Glomerular endothelial cell (primary cell): ENCODE measurements at regions not wholly inside any gene's neighbourhood (a gene's known extent, or its start where the extent isn't known, plus 50 kb on each side); places are given as distances from the start of the nearest gene placed in this dataset.
"Not testable (repeated sequence)": the region's sequence is repeated elsewhere in the genome, so short reads cannot be mapped to it uniquely, and the experiment has no call there.

ENCODE experiments used
- DNase-seq: peaks from one replicate; pipeline ENCODE4 v3.0.0-alpha.2; 2011; ENCODE audit warnings: low read depth, low spot score; ENCODE audit errors: extremely low read depth

DNA sequence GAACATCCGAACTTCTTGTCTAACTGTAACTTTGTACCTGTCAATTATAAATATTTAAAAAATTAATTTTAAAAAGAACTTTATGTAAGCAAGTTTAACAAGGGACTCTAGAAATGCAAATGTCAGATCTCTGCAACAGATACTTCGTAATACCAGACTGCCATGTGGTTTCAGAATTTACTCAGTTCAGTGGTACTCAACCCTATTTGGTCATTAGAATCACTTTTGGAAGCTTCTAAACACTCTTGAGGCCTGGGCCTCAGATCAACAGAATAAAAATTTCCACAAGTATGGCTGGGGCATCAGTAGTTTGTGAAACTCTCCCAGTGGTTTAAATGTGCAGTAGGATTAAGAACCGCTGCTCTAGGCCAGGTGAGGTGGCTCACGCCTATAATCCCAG lies 139.5 kb upstream of the SMYD2 start:
- DNase-seq, result no peak

DNA sequence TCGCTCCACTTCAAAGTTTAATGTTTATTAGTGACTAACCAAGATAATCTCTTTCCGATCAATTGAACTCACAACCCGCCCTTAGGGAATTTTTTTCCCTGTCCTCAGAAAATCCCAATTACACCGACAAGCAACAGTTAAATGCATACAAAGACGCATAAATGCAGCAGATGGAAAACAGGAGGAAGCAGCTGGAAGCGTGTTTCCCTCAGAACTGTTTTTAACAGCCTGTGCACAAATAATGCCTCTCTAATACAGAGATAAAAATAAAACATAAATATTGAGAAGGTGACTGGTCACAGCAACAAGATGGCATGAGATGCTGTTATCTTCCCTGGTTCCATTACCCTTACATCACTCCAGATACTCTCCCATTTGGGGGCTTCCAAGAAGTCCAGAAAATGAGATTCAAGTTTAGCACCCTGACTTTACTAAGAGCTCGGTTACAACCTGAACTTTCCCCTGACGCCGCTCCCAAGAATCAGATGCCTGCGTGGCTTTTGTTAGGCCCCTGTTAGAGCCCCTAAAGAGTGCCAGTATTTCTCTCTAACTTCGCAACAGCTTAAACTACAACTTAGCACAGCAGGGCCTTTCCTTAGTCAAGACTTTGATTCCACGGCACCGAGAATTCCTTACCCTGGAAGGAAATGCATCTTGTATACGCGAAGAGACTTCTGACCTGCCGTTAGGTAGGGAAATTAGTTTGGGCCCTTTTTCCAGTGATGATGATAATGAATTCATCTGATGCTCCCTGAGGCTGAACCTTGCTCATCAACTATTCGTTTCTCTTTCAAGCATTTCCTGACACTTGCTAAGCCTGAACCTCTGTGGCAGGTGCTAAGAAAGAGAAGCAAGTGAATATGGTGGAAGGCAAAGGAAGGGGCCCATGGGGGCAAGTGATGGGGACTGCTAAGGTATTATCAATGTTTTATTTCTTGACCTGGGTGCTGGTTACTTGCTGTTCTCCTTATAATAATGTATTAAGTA lies 137.7 kb upstream of the SMYD2 start:
- DNase-seq, result no peak

DNA sequence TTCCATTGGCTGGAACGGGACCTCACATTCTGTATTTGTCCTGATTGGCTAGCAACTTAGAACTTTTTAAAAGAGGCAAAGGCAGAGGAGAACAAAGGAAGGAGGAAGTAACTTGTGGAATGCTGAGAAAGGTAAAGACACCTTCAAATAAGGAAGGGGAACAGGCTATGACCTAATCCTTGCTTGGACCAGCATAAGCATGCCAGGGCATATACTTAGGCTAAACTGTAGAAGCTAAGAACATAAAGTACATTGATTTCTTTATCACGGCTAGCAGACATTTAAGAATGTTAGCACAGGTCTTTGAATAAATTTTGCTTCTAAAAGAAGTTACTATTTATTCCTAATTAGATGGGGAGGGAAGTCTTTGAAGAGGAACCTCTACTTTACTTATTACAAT lies 136.4 kb upstream of the SMYD2 start:
- DNase-seq, result not testable (repeated sequence)

DNA sequence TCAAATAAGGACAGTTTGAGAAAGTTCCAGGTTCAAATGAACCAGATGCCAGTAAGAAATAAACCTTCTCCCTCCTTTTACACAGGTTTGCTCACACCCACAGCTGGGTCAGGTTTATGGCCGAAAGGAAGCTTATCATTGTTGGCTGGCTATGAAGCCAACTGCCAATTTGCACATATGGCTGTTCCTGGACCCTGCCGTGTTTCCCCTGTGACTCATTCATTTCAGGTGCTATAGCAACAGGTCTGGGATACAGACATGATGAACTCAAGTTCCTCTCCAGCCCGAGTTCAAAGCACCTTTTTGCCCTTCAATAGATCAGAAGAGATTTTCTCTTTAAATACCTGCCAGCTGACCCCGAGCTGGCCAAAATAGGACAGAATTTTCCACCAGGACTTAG lies 134.4 kb upstream of the SMYD2 start:
- no peak for DNase-seq

DNA sequence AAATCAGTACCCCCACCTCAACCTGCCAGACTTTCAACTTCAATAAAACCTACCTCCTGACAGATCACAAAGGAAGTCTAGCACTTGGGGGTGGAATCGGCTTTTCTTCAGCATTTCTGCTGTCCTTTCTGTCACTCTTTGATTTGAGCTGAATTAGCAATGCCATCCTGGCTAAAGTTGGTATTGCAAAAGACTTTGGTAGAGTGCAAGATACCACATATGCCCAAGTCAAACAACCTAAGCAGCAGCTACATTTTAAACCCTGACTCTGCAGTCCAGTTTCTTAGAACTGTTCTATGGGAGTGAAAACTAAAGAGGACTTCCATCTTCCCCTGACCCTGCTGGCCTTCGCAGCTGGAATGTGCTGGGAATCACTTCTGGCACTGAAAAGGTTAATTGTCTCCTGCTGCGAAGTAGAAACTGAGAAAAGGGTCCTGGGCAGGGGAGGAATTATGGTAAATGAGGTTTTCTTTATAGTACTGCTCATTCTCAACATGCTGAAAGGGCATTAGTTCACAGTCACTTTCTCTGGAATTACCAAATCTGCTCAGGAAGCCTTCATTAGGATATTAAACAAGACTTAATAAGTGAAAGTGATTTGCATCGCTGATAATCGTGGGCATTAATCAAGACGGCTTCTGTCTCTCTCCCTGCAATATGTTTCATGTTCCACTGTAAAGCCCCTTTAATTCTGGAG lies 126.2 kb upstream of the SMYD2 start:
- no peak for DNase-seq

DNA sequence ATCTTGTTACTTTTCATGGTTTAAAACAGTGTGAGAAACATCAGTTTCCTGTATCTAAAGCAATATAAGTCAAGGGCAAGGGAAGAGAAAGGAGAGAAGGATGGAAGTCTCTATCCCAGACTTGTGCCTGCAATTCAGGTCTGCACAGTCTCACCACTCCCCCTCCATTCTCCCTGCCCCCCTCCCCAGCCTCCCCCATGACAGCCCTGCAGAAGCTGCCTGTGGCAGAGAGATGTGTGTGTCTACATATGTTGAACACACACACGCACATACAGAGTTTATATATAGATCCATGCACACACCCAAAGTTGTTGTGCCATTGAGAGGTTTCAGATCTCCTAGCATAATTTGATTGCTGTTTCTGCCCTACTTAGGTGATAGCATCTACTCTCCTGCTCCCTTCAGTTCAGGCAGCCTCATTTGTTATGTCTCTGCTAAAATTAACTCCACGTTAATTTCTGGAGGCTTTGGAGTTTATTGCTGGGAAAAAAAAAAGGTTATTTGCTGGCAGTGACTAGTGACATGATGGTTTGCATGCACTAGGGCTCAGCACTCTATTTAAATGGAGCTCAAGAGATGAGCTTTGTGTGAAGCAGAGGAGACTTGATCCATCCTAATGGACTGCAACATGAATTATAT lies 124.9 kb upstream of the SMYD2 start:
- DNase-seq, result no peak

DNA sequence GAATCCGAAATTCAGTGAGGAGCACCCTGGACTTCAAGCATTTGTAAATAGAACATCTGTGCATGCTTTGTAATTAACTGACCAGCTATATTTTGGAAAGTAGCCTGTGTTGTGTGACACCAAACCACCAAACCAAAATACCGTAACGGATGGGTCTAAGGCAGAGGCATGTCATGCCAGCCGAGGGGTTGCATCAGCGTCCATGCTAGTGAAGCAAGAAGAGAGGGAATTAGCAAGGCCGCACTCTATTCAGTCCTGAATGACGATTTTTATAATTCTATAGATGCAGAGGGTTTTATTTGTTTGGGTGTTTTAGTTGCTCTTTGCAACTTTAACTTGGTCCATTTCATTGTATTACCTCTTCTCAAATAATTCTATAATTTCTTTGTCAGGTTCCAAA lies 116.8 kb upstream of the SMYD2 start:
- DNase-seq, result no peak

DNA sequence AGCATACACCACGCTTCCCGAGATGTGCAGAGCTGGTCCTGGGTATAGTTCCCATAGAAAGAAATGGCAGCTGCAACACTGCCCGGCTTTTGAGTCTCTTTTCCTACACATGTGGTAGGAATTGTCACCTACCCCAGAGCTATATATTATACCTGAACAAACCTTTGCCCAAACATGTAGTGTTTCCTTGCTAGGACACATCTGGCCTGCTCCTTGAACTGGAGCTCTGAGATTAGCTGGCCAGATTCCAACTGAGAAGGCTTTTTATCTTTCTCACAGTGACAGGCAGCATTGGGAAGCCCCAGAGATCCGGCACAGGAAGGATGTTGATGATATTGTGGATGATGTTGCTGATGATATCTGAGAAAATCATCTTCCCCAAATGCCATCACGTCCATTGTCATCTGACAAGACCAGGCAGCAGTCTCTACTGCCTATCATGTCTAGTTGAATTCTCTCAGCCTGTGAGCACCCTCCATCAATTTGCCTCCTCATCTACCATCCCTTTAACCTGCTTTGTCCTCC lies 115.0 kb upstream of the SMYD2 start:
- DNase-seq, result no peak

DNA sequence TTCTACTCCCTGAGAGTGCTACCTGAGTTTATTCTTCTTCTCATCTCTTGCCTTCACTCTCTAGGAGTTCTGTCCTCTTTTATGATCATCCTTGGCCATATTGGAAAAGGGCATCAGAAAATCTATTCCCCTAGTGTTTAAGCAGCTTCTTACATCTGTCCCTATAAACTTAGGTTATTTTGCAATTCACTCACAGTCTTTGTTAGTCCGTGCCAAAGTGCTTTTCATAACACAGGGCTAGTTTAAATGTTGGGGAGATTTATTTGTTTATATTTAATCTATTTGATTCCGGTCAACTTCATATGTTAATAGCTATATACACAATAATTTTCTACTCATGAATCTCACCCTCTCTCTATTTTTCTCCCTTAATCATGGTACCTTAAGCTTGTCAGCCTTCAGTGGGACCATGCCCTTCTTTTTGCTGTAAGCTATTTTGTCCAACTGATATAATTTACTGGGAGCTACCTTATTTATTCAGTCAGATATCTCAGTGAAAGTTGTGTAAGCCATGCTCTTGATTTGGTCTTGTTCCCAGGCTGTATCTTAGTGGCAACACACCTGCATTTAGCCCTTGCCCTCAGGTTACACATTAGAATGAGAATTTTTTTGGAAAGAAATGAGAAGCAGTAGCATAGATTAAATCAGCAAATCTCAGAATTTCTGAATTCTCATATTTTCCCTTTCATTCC lies 106.3 kb upstream of the SMYD2 start:
- no peak for DNase-seq

DNA sequence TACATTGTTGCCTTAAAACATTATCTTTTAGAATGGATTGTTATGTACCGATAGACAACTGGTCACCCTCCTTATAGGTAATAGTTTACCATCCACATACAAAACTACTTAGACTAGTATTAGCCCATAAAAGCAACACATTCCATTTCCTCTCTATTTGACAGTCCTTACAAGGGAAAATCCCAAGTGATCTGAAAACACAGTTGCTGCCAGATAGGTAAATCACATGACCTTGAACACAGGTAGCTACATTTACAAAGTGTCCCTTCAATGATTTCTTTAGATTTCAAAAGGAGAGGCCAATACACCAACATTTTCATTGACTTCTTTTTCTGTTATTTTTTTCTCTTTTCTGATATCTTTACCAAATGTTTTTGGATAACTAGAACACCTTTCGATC lies 102.9 kb upstream of the SMYD2 start:
- DNase-seq, result no peak

DNA sequence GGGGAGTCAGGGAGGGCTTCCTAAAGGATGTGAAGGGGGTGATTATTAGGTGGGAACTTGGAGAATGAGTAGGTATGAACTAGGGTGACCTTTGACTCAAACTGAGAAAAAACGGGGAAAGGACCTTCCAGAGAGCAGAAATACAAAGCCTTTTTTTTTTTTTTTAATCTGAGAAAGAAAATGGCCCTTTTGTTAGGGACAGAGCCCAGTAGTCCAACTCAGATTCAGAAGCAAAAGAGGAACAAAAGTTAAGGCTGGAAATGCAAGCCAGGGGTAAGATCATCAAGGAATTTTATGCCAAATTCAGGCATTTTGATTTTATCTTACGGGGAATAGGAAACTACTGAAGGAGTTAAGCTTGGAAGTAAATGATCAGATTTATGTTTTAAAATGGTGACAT lies 96.0 kb upstream of the SMYD2 start:
- DNase-seq, result no peak

DNA sequence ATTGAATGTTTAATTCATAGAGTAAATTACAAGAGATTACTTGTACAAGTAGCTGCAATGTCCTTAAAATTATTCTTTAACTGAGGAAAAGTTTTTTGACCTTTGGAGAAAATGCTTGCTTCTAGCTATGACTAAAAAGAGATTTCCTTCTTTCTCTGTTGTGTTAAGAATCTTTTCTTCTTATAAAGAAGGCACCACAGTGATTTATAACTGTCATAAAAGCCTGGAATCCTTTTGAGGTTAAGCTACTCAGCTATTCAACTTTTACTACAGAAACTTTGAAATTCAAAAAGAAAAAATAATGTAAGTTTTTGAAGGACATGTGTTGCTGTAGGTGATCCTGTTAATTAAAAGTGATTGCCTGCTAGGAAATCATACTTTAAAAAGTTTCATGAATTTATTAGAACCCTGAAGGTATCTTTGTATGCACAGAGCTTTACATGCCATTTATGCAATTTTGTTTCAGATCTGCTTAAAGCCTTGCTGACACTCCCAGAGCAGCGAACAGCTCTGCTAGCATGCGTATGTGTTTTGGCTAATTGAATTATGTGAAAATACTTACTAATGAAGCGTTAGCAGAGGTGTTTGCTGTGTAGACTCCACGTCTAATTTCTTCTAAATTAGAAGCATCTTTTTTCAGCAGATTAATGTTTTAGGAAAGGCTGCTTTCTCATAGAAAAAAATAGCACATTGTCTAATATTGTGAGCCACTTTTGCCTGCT lies 94.7 kb upstream of the SMYD2 start:
- DNase-seq, result no peak

DNA sequence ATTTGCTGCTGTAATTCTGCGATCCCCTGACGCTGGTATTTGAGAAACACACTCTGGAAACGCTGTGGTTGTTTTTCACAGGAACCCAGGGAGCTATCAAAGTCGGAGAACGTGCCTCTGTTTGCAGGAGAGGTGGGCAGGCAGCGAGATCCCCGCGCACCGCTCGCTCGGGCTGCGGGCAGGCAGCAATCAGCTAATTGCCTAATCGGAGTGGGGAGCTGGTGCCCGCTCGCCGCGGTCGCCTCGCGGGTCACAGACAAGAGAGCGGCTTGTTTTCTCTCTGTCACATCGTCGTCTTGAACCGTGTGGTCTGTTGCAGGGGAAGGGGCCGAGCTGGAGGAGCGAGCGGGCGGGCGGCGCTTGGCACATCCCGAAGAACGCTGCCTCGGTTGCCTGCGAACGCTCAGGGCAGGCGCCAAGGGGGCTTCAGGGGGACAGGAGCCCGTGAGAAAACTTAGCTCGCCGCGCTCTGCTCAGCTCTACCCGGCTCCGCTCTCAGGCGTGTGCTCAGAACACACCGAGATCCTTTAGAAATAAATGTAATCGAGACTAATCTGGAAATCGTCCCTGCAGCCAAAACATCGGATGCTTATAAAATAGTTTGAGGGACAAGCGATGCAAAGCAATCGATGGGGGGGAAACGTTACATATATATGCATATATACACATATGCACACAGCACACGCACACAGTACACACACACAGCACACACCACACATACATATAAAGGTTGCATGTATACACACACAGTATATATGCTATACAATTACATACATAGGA lies 93.6 kb upstream of the SMYD2 start:
- no peak for DNase-seq

DNA sequence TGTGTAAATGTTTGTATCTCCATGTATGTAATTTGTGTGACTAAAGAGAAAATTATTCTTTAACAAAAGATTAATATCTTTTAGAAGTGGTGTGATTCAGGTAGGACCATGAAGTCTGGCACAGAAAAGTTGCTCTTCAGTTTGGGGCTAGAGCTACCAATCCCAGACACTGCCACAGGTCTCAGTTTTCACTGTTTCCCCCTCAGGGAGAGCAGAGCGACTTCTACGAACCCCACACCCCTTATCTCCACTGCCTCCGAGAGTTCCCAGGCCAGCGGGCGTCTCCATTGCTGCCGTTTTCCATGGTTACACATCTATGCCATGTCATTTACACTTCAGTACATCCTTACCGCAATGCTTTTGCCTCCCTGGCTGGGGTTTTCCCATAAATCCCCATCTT lies 93.0 kb upstream of the SMYD2 start:
- no peak for DNase-seq

DNA sequence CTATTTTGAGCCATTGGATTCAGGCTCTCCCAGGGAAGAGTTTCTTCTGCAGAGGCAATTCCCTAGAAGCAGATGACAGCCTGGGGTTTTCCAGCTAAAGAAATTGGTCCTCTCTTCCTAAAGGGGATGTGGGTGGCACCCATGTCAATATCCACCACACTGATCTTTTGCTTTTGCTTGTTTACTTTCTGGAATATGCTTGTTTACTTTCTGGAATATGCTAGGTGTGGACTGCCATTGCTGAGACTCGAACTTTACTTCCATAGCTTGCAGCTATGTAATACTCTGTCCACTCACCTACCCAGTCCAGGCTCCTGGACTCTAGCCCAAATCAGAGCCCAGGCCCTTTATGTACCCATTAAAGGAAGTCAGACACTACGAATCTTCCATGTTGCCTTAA lies 92.1 kb upstream of the SMYD2 start:
- DNase-seq, result no peak

DNA sequence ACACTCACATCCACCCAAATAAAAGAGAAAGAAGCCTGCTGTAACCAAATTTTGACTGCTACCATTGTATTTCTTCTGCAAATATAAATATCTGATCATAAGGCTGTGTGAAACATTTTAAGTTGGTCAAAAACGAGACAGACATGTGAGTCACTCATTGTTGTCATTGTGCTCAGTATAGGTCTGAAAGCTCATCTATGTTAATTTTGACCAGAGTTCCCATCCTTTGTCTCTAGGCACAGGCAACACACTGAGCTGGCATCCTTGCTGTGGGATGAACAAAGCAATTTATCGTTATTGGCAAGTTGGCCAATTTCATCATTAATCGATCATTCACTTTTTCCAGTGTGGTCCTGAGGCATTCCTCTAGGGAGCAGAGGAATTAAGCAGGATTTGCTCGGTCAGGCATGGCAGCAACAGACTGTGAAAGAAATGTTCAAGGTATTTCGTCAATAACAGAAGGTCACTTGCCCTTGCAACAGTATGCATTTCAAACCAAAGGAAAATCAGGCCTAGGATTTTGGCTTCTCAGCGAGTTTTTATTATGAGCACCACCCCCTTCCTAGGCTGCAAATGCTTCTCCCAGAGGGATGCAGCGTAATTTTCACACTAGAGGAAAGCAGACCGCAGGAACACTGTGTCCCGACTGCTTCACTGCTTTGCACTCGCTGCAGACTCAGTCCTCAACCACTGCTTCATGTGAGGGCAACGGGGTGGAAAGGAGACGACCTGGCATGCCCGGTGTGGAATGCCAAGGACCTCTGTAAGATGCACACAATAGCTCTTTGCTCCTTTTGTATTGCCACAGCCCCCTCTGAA lies 87.9 kb upstream of the SMYD2 start:
- DNase-seq, result no peak

DNA sequence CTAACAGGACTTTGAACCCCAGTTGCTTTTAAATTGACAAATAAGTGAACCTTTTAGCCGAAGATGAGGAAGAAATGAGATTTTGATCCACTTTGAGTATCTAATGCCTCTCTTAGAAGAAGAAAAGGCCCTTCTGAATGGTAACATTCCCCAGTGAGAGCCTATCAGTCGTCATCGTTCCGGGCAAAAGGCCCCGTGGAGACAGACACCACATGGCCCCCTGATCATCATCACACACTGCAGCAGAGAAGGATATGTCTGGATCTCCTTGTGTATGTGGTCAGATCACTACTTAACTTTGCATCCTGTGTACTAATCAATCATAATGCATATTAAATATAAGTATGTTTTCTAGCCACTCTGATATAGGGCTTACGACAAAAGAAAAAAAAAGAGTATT lies 87.3 kb upstream of the SMYD2 start:
- DNase-seq, result no peak

DNA sequence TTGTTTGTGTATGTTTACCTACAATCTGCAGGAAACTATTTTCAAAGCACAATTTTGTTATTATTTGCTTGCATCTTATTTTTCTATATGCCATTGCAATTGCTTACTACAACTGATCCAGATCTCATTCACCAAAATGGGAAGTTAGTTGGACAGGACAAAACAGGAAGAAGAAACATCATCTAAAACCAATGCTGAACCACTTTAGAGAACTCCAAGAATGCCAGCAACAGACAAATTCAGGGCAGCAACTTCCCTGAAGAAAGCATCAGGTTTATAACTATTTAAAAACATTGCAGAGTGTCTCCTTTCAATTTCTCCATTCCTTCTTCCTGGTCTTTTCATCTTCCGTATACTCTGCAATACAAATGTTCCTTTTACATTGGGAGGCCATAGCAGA lies 82.4 kb upstream of the SMYD2 start:
- no peak for DNase-seq

DNA sequence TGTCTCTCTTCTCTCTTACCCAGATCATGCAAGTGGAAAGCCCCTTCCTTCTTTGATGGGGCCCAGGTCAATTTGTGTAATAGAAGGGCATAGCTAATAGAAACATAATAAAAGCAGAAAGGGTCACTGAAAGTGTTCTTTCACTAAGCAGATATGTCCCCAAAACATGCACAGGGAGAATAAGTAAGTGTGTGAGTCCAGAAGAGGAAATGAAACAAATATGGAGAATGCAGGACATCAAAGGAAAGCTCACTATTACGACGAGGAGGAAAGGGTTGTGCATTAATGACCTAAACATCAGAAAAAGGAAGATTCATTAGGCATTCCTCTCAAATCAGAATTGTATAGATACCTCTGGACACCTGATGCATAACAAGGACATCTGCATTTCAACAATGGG lies 81.4 kb upstream of the SMYD2 start:
- DNase-seq, result no peak
